ENCODE measurements at regions not wholly inside any gene's neighbourhood (a gene's known extent, or its start where the extent isn't known, plus 50 kb on each side); places are given as distances from the start of the nearest gene placed in this dataset.

- dilution Hi-C loops (cut with MboI; ENCODE audit: extremely low pct_ligation_motif_present, low sequenced_read_pairs): no loop called here
Measured at GRCh38 chr3:78077178-78077577, 1037.3 kb downstream of the ROBO2 start.

GRCh38 chr3:78077842-78078241 is 1037.9 kb downstream of the ROBO2 start:
- H3K4me1 ChIP-seq (ENCODE audit: control insufficient read depth, extremely low read depth, insufficient read depth, low read length): no peaks in the 10 kb centered on the region
- no peaks in the 10 kb centered on the region for H3K27me3 ChIP-seq (ENCODE audit: control insufficient read depth, extremely low read depth, insufficient read depth, low read length)
- no peak for FAIRE-seq
- H3K9me3 ChIP-seq (ENCODE audit: control insufficient read depth, low read depth, low read length): no peaks in the 10 kb centered on the region
- H4K20me1 ChIP-seq (ENCODE audit: control insufficient read depth, extremely low read depth, insufficient read depth, low read length): no peaks in the 10 kb centered on the region
- H3K36me3 ChIP-seq (ENCODE audit: control insufficient read depth in 2 of 2, extremely low read depth in 1 of 2, insufficient read depth in 2 of 2, low read length in 2 of 2): no peaks in the 10 kb centered on the region
- H3K79me2 ChIP-seq (ENCODE audit: control insufficient read depth, insufficient read depth, low read length): no peaks in the 10 kb centered on the region
- no peak for DNase-seq (ENCODE audit: low read depth, low spot score)
- H3K9ac ChIP-seq (ENCODE audit: control insufficient read depth, extremely low read depth, insufficient read depth, low read length): no peak overlapping the region
- H3K4me2 ChIP-seq (ENCODE audit: control insufficient read depth, extremely low read depth, insufficient read depth, low read depth, low read length): no peak overlapping the region
- H2AFZ ChIP-seq (ENCODE audit: control insufficient read depth, low read length): no peak overlapping the region
- H3K4me3 ChIP-seq (ENCODE audit: control insufficient read depth in 2 of 3, extremely low read depth in 1 of 3, insufficient read depth in 2 of 3, low read depth in 1 of 3, low read length in 3 of 3): no peak overlapping the region
- TF ChIP-seq CTCF (optimal IDR thresholded peaks at IDR 0.05 in 1 of 3, IDR thresholded peaks at IDR 0.05 in 1 of 3, conservative IDR thresholded peaks at IDR 0.05 in 1 of 3; ENCODE audit: extremely low read depth in 1 of 3, insufficient read depth in 2 of 3, low read length in 3 of 3) (no peak), EZH2 (IDR thresholded peaks at IDR 0.05; ENCODE audit: low read length) (no peak)
- no peaks in the 10 kb centered on the region for H3K9me1 ChIP-seq (ENCODE audit: control insufficient read depth, extremely low read depth, insufficient read depth, low read length)
- no peak overlapping the region for H3K27ac ChIP-seq (ENCODE audit: control insufficient read depth, insufficient read depth, low read length)
- dilution Hi-C loops (cut with MboI; ENCODE audit: extremely low pct_ligation_motif_present, low sequenced_read_pairs): no loop called here

More at GRCh38 chr3:78077178-78077577, 1037.3 kb downstream of the ROBO2 start:
- Histone ChIP-seq H3K9ac (ENCODE audit: control insufficient read depth, extremely low read depth, insufficient read depth, low read length) (no peak overlapping the region), H3K4me1 (ENCODE audit: control insufficient read depth, extremely low read depth, insufficient read depth, low read length) (no peaks in the 10 kb centered on the region), H3K36me3 (ENCODE audit: control insufficient read depth in 2 of 2, extremely low read depth in 1 of 2, insufficient read depth in 2 of 2, low read length in 2 of 2) (no peaks in the 10 kb centered on the region), H3K9me1 (ENCODE audit: control insufficient read depth, extremely low read depth, insufficient read depth, low read length) (no peaks in the 10 kb centered on the region), H3K79me2 (ENCODE audit: control insufficient read depth, insufficient read depth, low read length) (no peaks in the 10 kb centered on the region), H3K4me3 (ENCODE audit: control insufficient read depth in 2 of 3, extremely low read depth in 1 of 3, insufficient read depth in 2 of 3, low read depth in 1 of 3, low read length in 3 of 3) (no peak overlapping the region), H4K20me1 (ENCODE audit: control insufficient read depth, extremely low read depth, insufficient read depth, low read length) (no peaks in the 10 kb centered on the region), H3K4me2 (ENCODE audit: control insufficient read depth, extremely low read depth, insufficient read depth, low read depth, low read length) (no peak overlapping the region), H3K27me3 (ENCODE audit: control insufficient read depth, extremely low read depth, insufficient read depth, low read length) (no peaks in the 10 kb centered on the region), H3K27ac (ENCODE audit: control insufficient read depth, insufficient read depth, low read length) (no peak overlapping the region), H3K9me3 (ENCODE audit: control insufficient read depth, low read depth, low read length) (no peaks in the 10 kb centered on the region), H2AFZ (ENCODE audit: control insufficient read depth, low read length) (no peak overlapping the region)
- TF ChIP-seq EZH2 (IDR thresholded peaks at IDR 0.05; ENCODE audit: low read length) (no peak), CTCF (optimal IDR thresholded peaks at IDR 0.05 in 1 of 3, IDR thresholded peaks at IDR 0.05 in 1 of 3, conservative IDR thresholded peaks at IDR 0.05 in 1 of 3; ENCODE audit: extremely low read depth in 1 of 3, insufficient read depth in 2 of 3, low read length in 3 of 3) (no peak)
- FAIRE-seq (no peak), DNase-seq (ENCODE audit: low read depth, low spot score) (no peak)

All from keratinocyte (primary cell).